Liver (tissue), 8 donors: ENCODE measurements at regions not wholly inside any gene's neighbourhood (a gene's known extent, or its start where the extent isn't known, plus 50 kb on each side); places are given as distances from the start of the nearest gene placed in this dataset.

Experiments used
- DNase-seq: peaks from one replicate; pipeline ENCODE4 v3.0.0-alpha.2; 2017; ENCODE audit warnings: low spot score
- H3K27ac ChIP-seq, 2 donors: one replicate each; pipeline ENCODE4 v1.7.0; 2013; ENCODE audit warnings: inconsistent platforms in 2 of 2, low read length in 2 of 2, control low read depth in 1 of 2, low read depth in 1 of 2, mild to moderate bottlenecking in 1 of 2
- H3K27me3 ChIP-seq, 4 donors: one replicate each; pipeline versions ENCODE4 v1.6.1 to v1.7.0; 2013; ENCODE audit warnings: low read length in 3 of 4, inconsistent platforms in 1 of 4, mild to moderate bottlenecking in 1 of 4, moderate library complexity in 1 of 4; ENCODE audit not compliant: control insufficient read depth in 4 of 4, insufficient read depth in 4 of 4
- H3K36me3 ChIP-seq, 4 donors: one replicate each; pipeline versions ENCODE4 v1.6.1 to v1.7.0; 2013; ENCODE audit warnings: low read length in 3 of 4, mild to moderate bottlenecking in 3 of 4, low read depth in 1 of 4, moderate library complexity in 1 of 4; ENCODE audit not compliant: control insufficient read depth in 4 of 4, insufficient read depth in 3 of 4
- H3K4me1 ChIP-seq, 4 donors: one replicate each; pipeline versions ENCODE4 v1.6.1 to v1.7.0; 2013; ENCODE audit warnings: low read length in 3 of 4, mild to moderate bottlenecking in 3 of 4, moderate library complexity in 1 of 4; ENCODE audit not compliant: control insufficient read depth in 4 of 4, insufficient read depth in 4 of 4
- H3K4me3 ChIP-seq, 3 donors: one replicate each; pipeline versions ENCODE4 v1.6.1 to v1.7.0; 2013; ENCODE audit warnings: low read length in 3 of 3, control low read depth in 1 of 3, low read depth in 1 of 3, mild to moderate bottlenecking in 1 of 3
- H3K9ac ChIP-seq, 2 donors: one replicate each; pipeline ENCODE4 v1.7.0; 2013; ENCODE audit warnings: low read length in 2 of 2, mild to moderate bottlenecking in 2 of 2, moderate library complexity in 2 of 2, control low read depth in 1 of 2, low read depth in 1 of 2
- H3K9me3 ChIP-seq, 4 donors: one replicate each; pipeline versions ENCODE4 v1.6.1 to v1.7.0; 2013; ENCODE audit warnings: low read length in 3 of 4; ENCODE audit not compliant: control insufficient read depth in 4 of 4
- ATF3 ChIP-seq: IDR thresholded peaks from 2 replicates; pipeline ENCODE4 v1.6.1; 2016; ENCODE audit warnings: antibody characterized with exemption
- CTCF ChIP-seq: fragments of 150-350 bp; IDR thresholded peaks from 2 replicates; pipeline ENCODE4 v1.5.1; 2017; ENCODE audit warnings: improper control_type of control experiment, low read depth, low read length; ENCODE audit not compliant: missing input control
- EGR1 ChIP-seq, 2 donors: IDR thresholded peaks; 2 replicates each; pipeline ENCODE4 v1.6.1; 2016 to 2018; ENCODE audit warnings: antibody characterized with exemption in 2 of 2, low read depth in 2 of 2
- FOXA1 ChIP-seq: IDR thresholded peaks from 2 replicates; pipeline ENCODE4 v1.6.1; 2016; ENCODE audit warnings: antibody characterized with exemption
- FOXA2 ChIP-seq: IDR thresholded peaks from 2 replicates; pipeline ENCODE4 v1.6.1; 2016; ENCODE audit warnings: antibody characterized with exemption
- GABPA ChIP-seq, 2 donors: IDR thresholded peaks in 1 of 2; conservative IDR thresholded peaks in 1 of 2; 2 replicates each; pipeline ENCODE4 v1.6.1; 2016; ENCODE audit warnings: antibody characterized with exemption in 2 of 2, mild to moderate bottlenecking in 1 of 2, moderate library complexity in 1 of 2
- HNF4A ChIP-seq, 2 donors: conservative IDR thresholded peaks; 2 replicates each; pipeline ENCODE4 v1.6.1; 2016; ENCODE audit warnings: antibody characterized with exemption in 2 of 2, mild to moderate bottlenecking in 2 of 2
- HNF4G ChIP-seq: IDR thresholded peaks from 2 replicates; pipeline ENCODE4 v1.6.1; 2016; ENCODE audit warnings: antibody characterized with exemption
- JUND ChIP-seq, 2 donors: IDR thresholded peaks; 2 replicates each; pipeline ENCODE4 v1.6.1; 2016; ENCODE audit warnings: antibody characterized with exemption in 2 of 2
- MAX ChIP-seq: IDR thresholded peaks from 2 replicates; pipeline ENCODE4 v1.6.1; 2016; ENCODE audit warnings: antibody characterized with exemption
- NR2F2 ChIP-seq: IDR thresholded peaks from 2 replicates; pipeline ENCODE4 v1.6.1; 2016; ENCODE audit warnings: antibody characterized with exemption
- RXRA ChIP-seq, 2 donors: IDR thresholded peaks; 2 replicates each; pipeline ENCODE4 v1.6.1; 2017 to 2018; ENCODE audit warnings: antibody characterized with exemption in 2 of 2, mild to moderate bottlenecking in 1 of 2
- SP1 ChIP-seq: IDR thresholded peaks from 2 replicates; pipeline ENCODE4 v1.6.1; 2018; ENCODE audit warnings: antibody characterized with exemption, mild to moderate bottlenecking
- TAF1 ChIP-seq: conservative IDR thresholded peaks from 2 replicates; pipeline ENCODE4 v1.6.1; 2016; ENCODE audit warnings: antibody characterized with exemption, mild to moderate bottlenecking
- YY1 ChIP-seq: IDR thresholded peaks from 2 replicates; pipeline ENCODE4 v1.6.1; 2016; ENCODE audit warnings: antibody characterized with exemption, mild to moderate bottlenecking
- ZBTB33 ChIP-seq: IDR thresholded peaks from 2 replicates; pipeline ENCODE4 v1.6.1; 2016; ENCODE audit warnings: antibody characterized with exemption
- WGBS: extraction: QIAGEN DNeasy Blood & Tissue Kit; methylation state at CpG from one replicate; pipeline ENCODE4 v1.1.7; 2013; 5-methylcytosine and 5-hydroxymethylcytosine counted together
- donor health status: healthy.
- donor health status: healthy.
- donor health status: healthy.
- donor health status: healthy.
- donor health status: healthy.

GRCh38 chr2:56117764-56118163, 66.0 kb upstream of the CCDC85A start:
- Histone ChIP-seq H3K4me3 (no peak overlapping the region), H3K9ac (no peak overlapping the region), H3K27me3 (peaks cover 0 to 12% (median 0%) of the 10 kb centered on the region in 4 donors), H3K27ac (no peak overlapping the region), H3K9me3 (no peaks in the 10 kb centered on the region), H3K36me3 (no peaks in the 10 kb centered on the region), H3K4me1 (no peaks in the 10 kb centered on the region)
- 64% methylated on average over 4 of the region's 4 CpGs for WGBS
- no peak for TF ChIP-seq FOXA1
- TF ChIP-seq SP1: no peak
- no peak for TF ChIP-seq NR2F2
- no peak for TF ChIP-seq YY1
- no peak for TF ChIP-seq EGR1 (IDR thresholded peaks at IDR 0.05; ENCODE audit: low read depth in 2 of 2)
- no peak for TF ChIP-seq TAF1
- no peak for TF ChIP-seq HNF4A (conservative IDR thresholded peaks at IDR 0.05)
- TF ChIP-seq GABPA (IDR thresholded peaks at IDR 0.05 in 1 of 2, conservative IDR thresholded peaks at IDR 0.05 in 1 of 2): no peak
- no peak for TF ChIP-seq MAX
- no peak for TF ChIP-seq JUND (IDR thresholded peaks at IDR 0.05)
- no peak for TF ChIP-seq FOXA2
- no peak for TF ChIP-seq ZBTB33
- TF ChIP-seq HNF4G: no peak
- TF ChIP-seq CTCF: no peak
- TF ChIP-seq RXRA (IDR thresholded peaks at IDR 0.05): no peak
- DNase-seq: no peak

GRCh38 chr2:56118474-56118873, 65.3 kb upstream of the CCDC85A start:
- TF ChIP-seq ATF3 (no peak), ZBTB33 (no peak), MAX (no peak), SP1 (no peak), GABPA (IDR thresholded peaks at IDR 0.05 in 1 of 2, conservative IDR thresholded peaks at IDR 0.05 in 1 of 2) (no peak), EGR1 (IDR thresholded peaks at IDR 0.05; ENCODE audit: low read depth in 2 of 2) (no peak), FOXA1 (no peak)
- Histone ChIP-seq H3K36me3 (no peaks in the 10 kb centered on the region), H3K9ac (no peak overlapping the region), H3K27me3 (peaks cover 0 to 12% (median 0%) of the 10 kb centered on the region in 4 donors), H3K4me1 (no peaks in the 10 kb centered on the region), H3K27ac (no peak overlapping the region), H3K4me3 (no peak overlapping the region), H3K9me3 (no peaks in the 10 kb centered on the region)
- no peak for DNase-seq
- 81% methylated on average over 4 of the region's 4 CpGs for WGBS
